SH-SY5Y (cell line): ENCODE measurements at regions not wholly inside any gene's neighbourhood (a gene's known extent, or its start where the extent isn't known, plus 50 kb on each side); places are given as distances from the start of the nearest gene placed in this dataset.

Experiments
- GATA2 ChIP-seq: IDR thresholded peaks from 2 replicates; pipeline ENCODE4 v1.6.1; 2011; ENCODE audit warnings: mild to moderate bottlenecking, low read depth, low read length
- GATA3 ChIP-seq: IDR thresholded peaks from 2 replicates; pipeline ENCODE4 v1.6.1; 2011; ENCODE audit warnings: low read depth, mild to moderate bottlenecking, low read length, moderate library complexity

- TF ChIP-seq GATA2 (no peak), GATA3 (no peak)
Observed at GRCh38 chr14:100409651-100410050, 86.5 kb downstream of the SLC25A47 start.
